ENCODE measurements at regions not wholly inside any gene's neighbourhood (a gene's known extent, or its start where the extent isn't known, plus 50 kb on each side); places are given as distances from the start of the nearest gene placed in this dataset.

GRCh38 chr12:97630875-97631274, 168.3 kb downstream of the RMST start:
- no peak overlapping the region for H3K27ac Mint-ChIP-seq (ENCODE audit: unreplicated experiment)

GRCh38 chr12:97637770-97638169, 175.2 kb downstream of the RMST start:
- CTCF ChIA-PET: no interaction called here
- H3K4me3 Mint-ChIP-seq (ENCODE audit: low read depth, unreplicated experiment): no peak overlapping the region
- H3K36me3 Mint-ChIP-seq (ENCODE audit: insufficient read depth, unreplicated experiment): no peaks in the 10 kb centered on the region
- no peak for DNase-seq
- H3K9me3 Mint-ChIP-seq (ENCODE audit: low read depth, unreplicated experiment): peaks cover 7% of the 10 kb centered on the region
- BruUV-seq (replicated peaks): no TSS peak
- intact Hi-C loops (cut with micrococcal nuclease; ENCODE audit: unreplicated experiment): no loop called here
- H3K27ac Mint-ChIP-seq (ENCODE audit: unreplicated experiment): no peak overlapping the region
- no peaks in the 10 kb centered on the region for H3K27me3 Mint-ChIP-seq (ENCODE audit: unreplicated experiment)
- TF ChIP-seq, protein P1, sequence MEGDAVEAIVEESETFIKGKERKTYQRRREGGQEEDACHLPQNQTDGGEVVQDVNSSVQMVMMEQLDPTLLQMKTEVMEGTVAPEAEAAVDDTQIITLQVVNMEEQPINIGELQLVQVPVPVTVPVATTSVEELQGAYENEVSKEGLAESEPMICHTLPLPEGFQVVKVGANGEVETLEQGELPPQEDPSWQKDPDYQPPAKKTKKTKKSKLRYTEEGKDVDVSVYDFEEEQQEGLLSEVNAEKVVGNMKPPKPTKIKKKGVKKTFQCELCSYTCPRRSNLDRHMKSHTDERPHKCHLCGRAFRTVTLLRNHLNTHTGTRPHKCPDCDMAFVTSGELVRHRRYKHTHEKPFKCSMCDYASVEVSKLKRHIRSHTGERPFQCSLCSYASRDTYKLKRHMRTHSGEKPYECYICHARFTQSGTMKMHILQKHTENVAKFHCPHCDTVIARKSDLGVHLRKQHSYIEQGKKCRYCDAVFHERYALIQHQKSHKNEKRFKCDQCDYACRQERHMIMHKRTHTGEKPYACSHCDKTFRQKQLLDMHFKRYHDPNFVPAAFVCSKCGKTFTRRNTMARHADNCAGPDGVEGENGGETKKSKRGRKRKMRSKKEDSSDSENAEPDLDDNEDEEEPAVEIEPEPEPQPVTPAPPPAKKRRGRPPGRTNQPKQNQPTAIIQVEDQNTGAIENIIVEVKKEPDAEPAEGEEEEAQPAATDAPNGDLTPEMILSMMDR (IDR thresholded peaks at IDR 0.05; ENCODE audit: unreplicated experiment): no peak
- H3K4me1 Mint-ChIP-seq (ENCODE audit: low read depth, unreplicated experiment): peaks cover 9% of the 10 kb centered on the region

More at GRCh38 chr12:97630875-97631274, 168.3 kb downstream of the RMST start:
- CTCF ChIA-PET: interaction anchor here (1.0 kb wide), 1 partner anchor 313 kb away, joined by 3 read pairs; no protein-coding TSS in a partner anchor
- DNase-seq: no peak
- TF ChIP-seq, protein P1 (IDR thresholded peaks at IDR 0.05; ENCODE audit: unreplicated experiment): no peak
- H3K4me3 Mint-ChIP-seq (ENCODE audit: low read depth, unreplicated experiment): no peak overlapping the region
- H3K36me3 Mint-ChIP-seq (ENCODE audit: insufficient read depth, unreplicated experiment): no peaks in the 10 kb centered on the region
- peaks cover 9% of the 10 kb centered on the region for H3K4me1 Mint-ChIP-seq (ENCODE audit: low read depth, unreplicated experiment)
- no TSS peak for BruUV-seq (replicated peaks)
- intact Hi-C loops (cut with micrococcal nuclease; ENCODE audit: unreplicated experiment): no loop called here
- no peaks in the 10 kb centered on the region for H3K27me3 Mint-ChIP-seq (ENCODE audit: unreplicated experiment)
- peaks cover 4% of the 10 kb centered on the region for H3K9me3 Mint-ChIP-seq (ENCODE audit: low read depth, unreplicated experiment)

- no TSS peak for BruUV-seq (replicated peaks)
- TF ChIP-seq, protein P1 (IDR thresholded peaks at IDR 0.05; ENCODE audit: unreplicated experiment): no peak
- DNase-seq: no peak
- H3K27ac Mint-ChIP-seq (ENCODE audit: unreplicated experiment): no peak overlapping the region
- peaks cover 9% of the 10 kb centered on the region for H3K4me1 Mint-ChIP-seq (ENCODE audit: low read depth, unreplicated experiment)
- H3K4me3 Mint-ChIP-seq (ENCODE audit: low read depth, unreplicated experiment): no peak overlapping the region
- peaks cover 7% of the 10 kb centered on the region for H3K9me3 Mint-ChIP-seq (ENCODE audit: low read depth, unreplicated experiment)
- no peaks in the 10 kb centered on the region for H3K27me3 Mint-ChIP-seq (ENCODE audit: unreplicated experiment)
- no peaks in the 10 kb centered on the region for H3K36me3 Mint-ChIP-seq (ENCODE audit: insufficient read depth, unreplicated experiment)
- intact Hi-C loops (cut with micrococcal nuclease; ENCODE audit: unreplicated experiment): no loop called here
- CTCF ChIA-PET: interaction anchor here (0.7 kb wide), 1 partner anchor 15 kb away, joined by 3 read pairs; no protein-coding TSS in a partner anchor
Measured at GRCh38 chr12:97638739-97639138, 176.1 kb downstream of the RMST start.

DNA sequence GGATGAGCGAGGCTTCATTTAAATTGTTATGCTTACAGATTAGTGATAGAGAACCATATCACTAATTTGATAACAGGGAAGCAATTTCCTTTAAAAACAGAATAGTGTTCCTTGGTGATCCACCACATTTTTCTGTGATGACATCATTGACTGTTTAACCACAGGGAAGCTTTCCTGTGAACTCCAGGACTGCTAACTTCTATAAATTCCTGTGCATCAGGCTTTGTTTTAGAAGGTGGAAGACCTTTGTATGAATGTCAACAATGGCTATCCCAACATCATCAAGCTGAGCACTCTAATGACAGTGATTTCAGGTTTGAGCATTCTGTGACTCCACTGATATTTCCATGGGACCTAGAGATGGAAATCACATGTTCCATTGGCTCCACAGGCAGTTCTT, 177.1 kb downstream of the RMST start:
- Mint-ChIP-seq H3K36me3 (ENCODE audit: insufficient read depth, unreplicated experiment) (no peaks in the 10 kb centered on the region), H3K27ac (ENCODE audit: unreplicated experiment) (no peak overlapping the region), H3K4me3 (ENCODE audit: low read depth, unreplicated experiment) (no peak overlapping the region), H3K9me3 (ENCODE audit: low read depth, unreplicated experiment) (peaks cover 7% of the 10 kb centered on the region), H3K27me3 (ENCODE audit: unreplicated experiment) (no peaks in the 10 kb centered on the region), H3K4me1 (ENCODE audit: low read depth, unreplicated experiment) (peaks cover 5% of the 10 kb centered on the region)
- CTCF ChIA-PET: no interaction called here
- TF ChIP-seq, protein P1 (IDR thresholded peaks at IDR 0.05; ENCODE audit: unreplicated experiment): no peak
- DNase-seq: no peak
- intact Hi-C loops (cut with micrococcal nuclease; ENCODE audit: unreplicated experiment): no loop called here
- no TSS peak for BruUV-seq (replicated peaks)
